ENCODE measurements at regions not wholly inside any gene's neighbourhood (a gene's known extent, or its start where the extent isn't known, plus 50 kb on each side); places are given as distances from the start of the nearest gene placed in this dataset.

DNA sequence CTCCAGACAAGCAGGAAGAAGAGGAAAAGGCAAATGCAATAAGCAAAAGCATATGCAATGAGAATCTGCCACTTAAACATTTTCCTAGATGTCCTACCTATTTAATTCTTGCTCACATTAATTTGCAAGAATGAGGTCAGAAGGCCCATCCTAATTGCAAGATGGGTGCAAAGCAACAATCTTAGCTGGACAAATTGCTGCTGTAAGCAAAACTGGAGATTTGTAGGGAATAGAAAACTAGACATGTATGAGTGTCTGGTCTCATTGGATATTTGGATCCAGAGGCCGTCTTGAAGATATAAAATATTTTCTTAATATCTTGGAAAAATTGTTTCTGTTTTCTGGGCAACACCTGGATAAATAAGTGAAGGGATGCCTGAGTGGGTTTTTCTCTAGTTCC is 150.1 kb upstream of the PGR start (continued):
- TF ChIP-seq, protein P1, sequence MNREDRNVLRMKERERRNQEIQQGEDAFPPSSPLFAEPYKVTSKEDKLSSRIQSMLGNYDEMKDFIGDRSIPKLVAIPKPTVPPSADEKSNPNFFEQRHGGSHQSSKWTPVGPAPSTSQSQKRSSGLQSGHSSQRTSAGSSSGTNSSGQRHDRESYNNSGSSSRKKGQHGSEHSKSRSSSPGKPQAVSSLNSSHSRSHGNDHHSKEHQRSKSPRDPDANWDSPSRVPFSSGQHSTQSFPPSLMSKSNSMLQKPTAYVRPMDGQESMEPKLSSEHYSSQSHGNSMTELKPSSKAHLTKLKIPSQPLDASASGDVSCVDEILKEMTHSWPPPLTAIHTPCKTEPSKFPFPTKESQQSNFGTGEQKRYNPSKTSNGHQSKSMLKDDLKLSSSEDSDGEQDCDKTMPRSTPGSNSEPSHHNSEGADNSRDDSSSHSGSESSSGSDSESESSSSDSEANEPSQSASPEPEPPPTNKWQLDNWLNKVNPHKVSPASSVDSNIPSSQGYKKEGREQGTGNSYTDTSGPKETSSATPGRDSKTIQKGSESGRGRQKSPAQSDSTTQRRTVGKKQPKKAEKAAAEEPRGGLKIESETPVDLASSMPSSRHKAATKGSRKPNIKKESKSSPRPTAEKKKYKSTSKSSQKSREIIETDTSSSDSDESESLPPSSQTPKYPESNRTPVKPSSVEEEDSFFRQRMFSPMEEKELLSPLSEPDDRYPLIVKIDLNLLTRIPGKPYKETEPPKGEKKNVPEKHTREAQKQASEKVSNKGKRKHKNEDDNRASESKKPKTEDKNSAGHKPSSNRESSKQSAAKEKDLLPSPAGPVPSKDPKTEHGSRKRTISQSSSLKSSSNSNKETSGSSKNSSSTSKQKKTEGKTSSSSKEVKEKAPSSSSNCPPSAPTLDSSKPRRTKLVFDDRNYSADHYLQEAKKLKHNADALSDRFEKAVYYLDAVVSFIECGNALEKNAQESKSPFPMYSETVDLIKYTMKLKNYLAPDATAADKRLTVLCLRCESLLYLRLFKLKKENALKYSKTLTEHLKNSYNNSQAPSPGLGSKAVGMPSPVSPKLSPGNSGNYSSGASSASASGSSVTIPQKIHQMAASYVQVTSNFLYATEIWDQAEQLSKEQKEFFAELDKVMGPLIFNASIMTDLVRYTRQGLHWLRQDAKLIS (CRISPR knock-in tag; IDR thresholded peaks at IDR 0.05; ENCODE audit: borderline replicate concordance): no peak
- TF ChIP-seq, protein P2, sequence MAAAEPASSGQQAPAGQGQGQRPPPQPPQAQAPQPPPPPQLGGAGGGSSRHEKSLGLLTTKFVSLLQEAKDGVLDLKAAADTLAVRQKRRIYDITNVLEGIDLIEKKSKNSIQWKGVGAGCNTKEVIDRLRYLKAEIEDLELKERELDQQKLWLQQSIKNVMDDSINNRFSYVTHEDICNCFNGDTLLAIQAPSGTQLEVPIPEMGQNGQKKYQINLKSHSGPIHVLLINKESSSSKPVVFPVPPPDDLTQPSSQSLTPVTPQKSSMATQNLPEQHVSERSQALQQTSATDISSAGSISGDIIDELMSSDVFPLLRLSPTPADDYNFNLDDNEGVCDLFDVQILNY (CRISPR knock-in tag; IDR thresholded peaks at IDR 0.05): no peak
- TF ChIP-seq ZNF138 (CRISPR knock-in tag; conservative IDR thresholded peaks at IDR 0.05): no peak
- TF ChIP-seq, protein P3, sequence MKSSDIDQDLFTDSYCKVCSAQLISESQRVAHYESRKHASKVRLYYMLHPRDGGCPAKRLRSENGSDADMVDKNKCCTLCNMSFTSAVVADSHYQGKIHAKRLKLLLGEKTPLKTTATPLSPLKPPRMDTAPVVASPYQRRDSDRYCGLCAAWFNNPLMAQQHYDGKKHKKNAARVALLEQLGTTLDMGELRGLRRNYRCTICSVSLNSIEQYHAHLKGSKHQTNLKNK (CRISPR knock-in tag; IDR thresholded peaks at IDR 0.05): no peak
- TF ChIP-seq, protein P4, sequence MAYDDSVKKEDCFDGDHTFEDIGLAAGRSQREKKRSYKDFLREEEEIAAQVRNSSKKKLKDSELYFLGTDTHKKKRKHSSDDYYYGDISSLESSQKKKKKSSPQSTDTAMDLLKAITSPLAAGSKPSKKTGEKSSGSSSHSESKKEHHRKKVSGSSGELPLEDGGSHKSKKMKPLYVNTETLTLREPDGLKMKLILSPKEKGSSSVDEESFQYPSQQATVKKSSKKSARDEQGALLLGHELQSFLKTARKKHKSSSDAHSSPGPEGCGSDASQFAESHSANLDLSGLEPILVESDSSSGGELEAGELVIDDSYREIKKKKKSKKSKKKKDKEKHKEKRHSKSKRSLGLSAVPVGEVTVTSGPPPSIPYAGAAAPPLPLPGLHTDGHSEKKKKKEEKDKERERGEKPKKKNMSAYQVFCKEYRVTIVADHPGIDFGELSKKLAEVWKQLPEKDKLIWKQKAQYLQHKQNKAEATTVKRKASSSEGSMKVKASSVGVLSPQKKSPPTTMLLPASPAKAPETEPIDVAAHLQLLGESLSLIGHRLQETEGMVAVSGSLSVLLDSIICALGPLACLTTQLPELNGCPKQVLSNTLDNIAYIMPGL (CRISPR knock-in tag; IDR thresholded peaks at IDR 0.05): no peak
- no peak for TF ChIP-seq TEAD4 (CRISPR knock-in tag; IDR thresholded peaks at IDR 0.05)
- TF ChIP-seq, protein P5, sequence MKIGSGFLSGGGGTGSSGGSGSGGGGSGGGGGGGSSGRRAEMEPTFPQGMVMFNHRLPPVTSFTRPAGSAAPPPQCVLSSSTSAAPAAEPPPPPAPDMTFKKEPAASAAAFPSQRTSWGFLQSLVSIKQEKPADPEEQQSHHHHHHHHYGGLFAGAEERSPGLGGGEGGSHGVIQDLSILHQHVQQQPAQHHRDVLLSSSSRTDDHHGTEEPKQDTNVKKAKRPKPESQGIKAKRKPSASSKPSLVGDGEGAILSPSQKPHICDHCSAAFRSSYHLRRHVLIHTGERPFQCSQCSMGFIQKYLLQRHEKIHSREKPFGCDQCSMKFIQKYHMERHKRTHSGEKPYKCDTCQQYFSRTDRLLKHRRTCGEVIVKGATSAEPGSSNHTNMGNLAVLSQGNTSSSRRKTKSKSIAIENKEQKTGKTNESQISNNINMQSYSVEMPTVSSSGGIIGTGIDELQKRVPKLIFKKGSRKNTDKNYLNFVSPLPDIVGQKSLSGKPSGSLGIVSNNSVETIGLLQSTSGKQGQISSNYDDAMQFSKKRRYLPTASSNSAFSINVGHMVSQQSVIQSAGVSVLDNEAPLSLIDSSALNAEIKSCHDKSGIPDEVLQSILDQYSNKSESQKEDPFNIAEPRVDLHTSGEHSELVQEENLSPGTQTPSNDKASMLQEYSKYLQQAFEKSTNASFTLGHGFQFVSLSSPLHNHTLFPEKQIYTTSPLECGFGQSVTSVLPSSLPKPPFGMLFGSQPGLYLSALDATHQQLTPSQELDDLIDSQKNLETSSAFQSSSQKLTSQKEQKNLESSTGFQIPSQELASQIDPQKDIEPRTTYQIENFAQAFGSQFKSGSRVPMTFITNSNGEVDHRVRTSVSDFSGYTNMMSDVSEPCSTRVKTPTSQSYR (CRISPR knock-in tag; IDR thresholded peaks at IDR 0.05): no peak

DNA sequence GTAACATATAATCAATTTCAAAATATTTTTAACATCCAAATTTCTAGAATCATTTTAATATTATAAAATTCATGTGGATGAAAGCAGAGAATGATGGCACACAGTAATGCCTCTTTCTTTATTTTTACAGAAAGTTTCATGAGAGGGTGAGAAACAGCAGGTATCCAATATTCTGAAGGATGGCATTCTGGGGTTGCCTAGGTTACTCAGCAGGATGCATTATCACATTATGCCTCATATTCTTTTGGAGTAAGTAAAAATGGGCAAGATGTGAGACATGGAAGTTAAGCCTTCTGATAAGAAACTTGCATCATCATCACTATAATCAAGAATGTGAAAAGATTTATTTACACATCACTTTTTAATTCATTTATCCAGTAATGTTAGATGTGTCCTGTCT is 148.7 kb upstream of the PGR start:
- Mint-ChIP-seq H3K4me1 (peaks cover 5% of the 10 kb centered on the region; the same call in 1 of the 2 replicates), H3K27me3 (ENCODE audit: low read depth) (no peaks in the 10 kb centered on the region), H3K4me3 (no peak overlapping the region), H3K9me3 (peaks cover 5% of the 10 kb centered on the region; the same call in 1 of the 2 replicates), H3K36me3 (no peaks in the 10 kb centered on the region), H3K27ac (no peak overlapping the region)
- POLR2A ChIA-PET: no interaction called here
- no peak for TF ChIP-seq ZNF396 (CRISPR knock-in tag; IDR thresholded peaks at IDR 0.05; ENCODE audit: borderline replicate concordance)
- TF ChIP-seq, protein P6, sequence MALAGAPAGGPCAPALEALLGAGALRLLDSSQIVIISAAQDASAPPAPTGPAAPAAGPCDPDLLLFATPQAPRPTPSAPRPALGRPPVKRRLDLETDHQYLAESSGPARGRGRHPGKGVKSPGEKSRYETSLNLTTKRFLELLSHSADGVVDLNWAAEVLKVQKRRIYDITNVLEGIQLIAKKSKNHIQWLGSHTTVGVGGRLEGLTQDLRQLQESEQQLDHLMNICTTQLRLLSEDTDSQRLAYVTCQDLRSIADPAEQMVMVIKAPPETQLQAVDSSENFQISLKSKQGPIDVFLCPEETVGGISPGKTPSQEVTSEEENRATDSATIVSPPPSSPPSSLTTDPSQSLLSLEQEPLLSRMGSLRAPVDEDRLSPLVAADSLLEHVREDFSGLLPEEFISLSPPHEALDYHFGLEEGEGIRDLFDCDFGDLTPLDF (CRISPR knock-in tag; IDR thresholded peaks at IDR 0.05): no peak
- TF ChIP-seq, protein P7, sequence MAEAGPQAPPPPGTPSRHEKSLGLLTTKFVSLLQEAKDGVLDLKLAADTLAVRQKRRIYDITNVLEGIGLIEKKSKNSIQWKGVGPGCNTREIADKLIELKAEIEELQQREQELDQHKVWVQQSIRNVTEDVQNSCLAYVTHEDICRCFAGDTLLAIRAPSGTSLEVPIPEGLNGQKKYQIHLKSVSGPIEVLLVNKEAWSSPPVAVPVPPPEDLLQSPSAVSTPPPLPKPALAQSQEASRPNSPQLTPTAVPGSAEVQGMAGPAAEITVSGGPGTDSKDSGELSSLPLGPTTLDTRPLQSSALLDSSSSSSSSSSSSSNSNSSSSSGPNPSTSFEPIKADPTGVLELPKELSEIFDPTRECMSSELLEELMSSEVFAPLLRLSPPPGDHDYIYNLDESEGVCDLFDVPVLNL (CRISPR knock-in tag; IDR thresholded peaks at IDR 0.05; ENCODE audit: borderline replicate concordance, low read depth): no peak
- TF ChIP-seq, protein P8, sequence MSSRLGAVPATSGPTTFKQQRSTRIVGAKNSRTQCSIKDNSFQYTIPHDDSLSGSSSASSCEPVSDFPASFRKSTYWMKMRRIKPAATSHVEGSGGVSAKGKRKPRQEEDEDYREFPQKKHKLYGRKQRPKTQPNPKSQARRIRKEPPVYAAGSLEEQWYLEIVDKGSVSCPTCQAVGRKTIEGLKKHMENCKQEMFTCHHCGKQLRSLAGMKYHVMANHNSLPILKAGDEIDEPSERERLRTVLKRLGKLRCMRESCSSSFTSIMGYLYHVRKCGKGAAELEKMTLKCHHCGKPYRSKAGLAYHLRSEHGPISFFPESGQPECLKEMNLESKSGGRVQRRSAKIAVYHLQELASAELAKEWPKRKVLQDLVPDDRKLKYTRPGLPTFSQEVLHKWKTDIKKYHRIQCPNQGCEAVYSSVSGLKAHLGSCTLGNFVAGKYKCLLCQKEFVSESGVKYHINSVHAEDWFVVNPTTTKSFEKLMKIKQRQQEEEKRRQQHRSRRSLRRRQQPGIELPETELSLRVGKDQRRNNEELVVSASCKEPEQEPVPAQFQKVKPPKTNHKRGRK (CRISPR knock-in tag; IDR thresholded peaks at IDR 0.05; ENCODE audit: borderline replicate concordance): no peak
- TF ChIP-seq, protein P9, sequence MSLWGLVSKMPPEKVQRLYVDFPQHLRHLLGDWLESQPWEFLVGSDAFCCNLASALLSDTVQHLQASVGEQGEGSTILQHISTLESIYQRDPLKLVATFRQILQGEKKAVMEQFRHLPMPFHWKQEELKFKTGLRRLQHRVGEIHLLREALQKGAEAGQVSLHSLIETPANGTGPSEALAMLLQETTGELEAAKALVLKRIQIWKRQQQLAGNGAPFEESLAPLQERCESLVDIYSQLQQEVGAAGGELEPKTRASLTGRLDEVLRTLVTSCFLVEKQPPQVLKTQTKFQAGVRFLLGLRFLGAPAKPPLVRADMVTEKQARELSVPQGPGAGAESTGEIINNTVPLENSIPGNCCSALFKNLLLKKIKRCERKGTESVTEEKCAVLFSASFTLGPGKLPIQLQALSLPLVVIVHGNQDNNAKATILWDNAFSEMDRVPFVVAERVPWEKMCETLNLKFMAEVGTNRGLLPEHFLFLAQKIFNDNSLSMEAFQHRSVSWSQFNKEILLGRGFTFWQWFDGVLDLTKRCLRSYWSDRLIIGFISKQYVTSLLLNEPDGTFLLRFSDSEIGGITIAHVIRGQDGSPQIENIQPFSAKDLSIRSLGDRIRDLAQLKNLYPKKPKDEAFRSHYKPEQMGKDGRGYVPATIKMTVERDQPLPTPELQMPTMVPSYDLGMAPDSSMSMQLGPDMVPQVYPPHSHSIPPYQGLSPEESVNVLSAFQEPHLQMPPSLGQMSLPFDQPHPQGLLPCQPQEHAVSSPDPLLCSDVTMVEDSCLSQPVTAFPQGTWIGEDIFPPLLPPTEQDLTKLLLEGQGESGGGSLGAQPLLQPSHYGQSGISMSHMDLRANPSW (CRISPR knock-in tag; conservative IDR thresholded peaks at IDR 0.05; ENCODE audit: low read depth): no peak
- TF ChIP-seq RELA (CRISPR knock-in tag; IDR thresholded peaks at IDR 0.05; ENCODE audit: borderline replicate concordance): no peak
- CTCF ChIA-PET: no interaction called here
- DNase-seq (ENCODE audit: low spot score) (no peak), ATAC-seq (no peak)

Data from WTC11 (cell line).